ENCODE measurements at regions not wholly inside any gene's neighbourhood (a gene's known extent, or its start where the extent isn't known, plus 50 kb on each side); places are given as distances from the start of the nearest gene placed in this dataset.

DNA sequence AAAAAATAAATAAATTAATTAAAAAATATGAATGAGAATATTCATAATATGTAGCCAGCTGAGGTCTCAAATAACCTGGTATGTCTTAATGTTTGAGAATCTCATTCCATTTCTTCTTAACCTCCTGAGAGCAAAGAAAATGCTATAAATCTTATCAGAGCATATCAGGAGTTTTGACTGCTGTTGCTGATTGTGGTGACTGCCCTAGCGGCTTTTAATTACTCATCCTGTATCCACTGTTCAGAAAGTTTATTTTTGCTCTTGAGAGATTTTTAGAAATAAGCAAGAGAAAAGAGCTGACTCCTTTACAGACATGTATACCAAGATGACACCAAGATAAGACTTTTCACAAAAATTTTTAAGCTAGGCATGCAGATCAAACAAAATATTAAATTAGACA is 454.8 kb upstream of the CBLB start:
- Histone ChIP-seq H3K9me2 (no peaks in the 10 kb centered on the region), H4K20me1 (ENCODE audit: insufficient read depth) (no peaks in the 10 kb centered on the region), H2AFZ (ENCODE audit: low read depth) (no peak overlapping the region), H3K4me2 (no peak overlapping the region), H3K9ac (no peak overlapping the region), H3K79me2 (ENCODE audit: insufficient read depth) (no peaks in the 10 kb centered on the region), H3K27ac (ENCODE audit: low read depth in 2 of 2, low read length in 1 of 2) (no peak overlapping the region), H3K4me1 (ENCODE audit: control insufficient read depth in 1 of 2, insufficient read depth in 2 of 2, low read depth in 1 of 2, low read length in 1 of 2) (peaks cover 0 to 8% of the 10 kb centered on the region in 2 experiments; a peak in 3 of 4 replicates), H3K27me3 (ENCODE audit: insufficient read depth) (no peaks in the 10 kb centered on the region), H3K4me3 (ENCODE audit: low read depth in 2 of 2, low read length in 1 of 2) (no peak overlapping the region), H3K9me3 (no peaks in the 10 kb centered on the region; the same call in 1 of the 2 replicates), H3F3A (replicated peaks; ENCODE audit: insufficient read depth) (no peaks in the 10 kb centered on the region), H3K36me3 (replicated peaks in 1 of 2; ENCODE audit: control insufficient read depth in 1 of 2, insufficient read depth in 2 of 2, low read length in 1 of 2) (no peaks in the 10 kb centered on the region)
- ChIA-PET POLR2A (no interaction called here), CTCF (no interaction called here)
- 76% methylated on average over 1 of the region's 1 CpG for WGBS (ENCODE audit: low lambda C conversion rate)
- TF ChIP-seq SIN3A (IDR thresholded peaks at IDR 0.05; ENCODE audit: borderline replicate concordance, low read depth, low read length) (no peak), NFIC (IDR thresholded peaks at IDR 0.05; ENCODE audit: borderline replicate concordance) (no peak), SMC3 (IDR thresholded peaks at IDR 0.05; ENCODE audit: low read depth, low read length) (no peak)
- DNase-seq, result no peak

DNA sequence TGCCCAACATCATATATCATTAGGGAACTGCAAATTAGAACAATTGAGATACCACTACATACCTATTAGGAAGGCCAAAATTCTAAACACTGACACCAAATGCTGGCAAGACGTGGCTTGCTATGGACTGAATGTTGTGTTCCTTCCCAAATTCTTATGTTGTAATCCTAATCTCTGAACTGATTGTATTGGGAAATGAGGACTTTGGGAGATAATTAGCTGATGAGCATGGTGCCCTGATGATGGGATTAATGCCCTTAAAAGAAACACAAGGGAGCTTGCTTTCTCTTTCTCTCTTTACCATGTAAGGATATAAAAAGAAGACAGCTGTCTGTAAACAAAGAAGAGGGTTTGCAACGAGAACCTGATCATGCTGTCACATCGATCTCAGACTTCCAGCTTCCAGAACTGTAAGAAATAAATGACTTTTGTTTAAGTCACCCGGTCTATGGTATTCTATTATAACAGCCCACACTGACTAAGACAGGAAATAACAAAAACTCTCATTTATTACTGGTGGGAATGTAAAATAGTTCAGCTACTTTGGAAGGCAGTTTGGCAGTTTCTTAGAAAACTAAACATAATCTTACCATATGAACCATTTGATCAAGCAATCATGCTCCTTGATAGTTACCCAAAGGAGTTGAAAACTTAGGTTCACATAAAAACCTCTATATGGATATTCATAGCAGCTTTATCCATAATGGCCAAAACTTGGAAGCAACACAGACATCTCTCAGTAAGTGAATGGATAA is 458.3 kb upstream of the CBLB start:
- Histone ChIP-seq H3K27me3 (ENCODE audit: insufficient read depth) (no peaks in the 10 kb centered on the region), H3K79me2 (ENCODE audit: insufficient read depth) (no peaks in the 10 kb centered on the region), H3K4me2 (peak overlapping the region; percentile 24; the same call in 1 of the 2 replicates), H3K9me3 (no peaks in the 10 kb centered on the region; the same call in 1 of the 2 replicates), H3K36me3 (replicated peaks in 1 of 2; ENCODE audit: control insufficient read depth in 1 of 2, insufficient read depth in 2 of 2, low read length in 1 of 2) (no peaks in the 10 kb centered on the region), H3F3A (replicated peaks; ENCODE audit: insufficient read depth) (no peaks in the 10 kb centered on the region), H3K4me3 (ENCODE audit: low read depth in 2 of 2, low read length in 1 of 2) (no peak overlapping the region), H3K4me1 (ENCODE audit: control insufficient read depth in 1 of 2, insufficient read depth in 2 of 2, low read depth in 1 of 2, low read length in 1 of 2) (peaks cover 0 to 8% of the 10 kb centered on the region in 2 experiments; a peak in 3 of 4 replicates), H4K20me1 (ENCODE audit: insufficient read depth) (no peaks in the 10 kb centered on the region), H3K9ac (no peak overlapping the region), H3K27ac (ENCODE audit: low read depth in 2 of 2, low read length in 1 of 2) (peak overlapping the region in 1 of 2 experiments; percentile 49; a peak in 2 of 4 replicates), H2AFZ (ENCODE audit: low read depth) (peak overlapping the region; percentile 78), H3K9me2 (no peaks in the 10 kb centered on the region)
- no peak for DNase-seq
- ChIA-PET POLR2A (no interaction called here), CTCF (no interaction called here)
- 47% methylated on average over 4 of the region's 4 CpGs for WGBS (ENCODE audit: low lambda C conversion rate)
- no peak for TF ChIP-seq GABPA (IDR thresholded peaks at IDR 0.05; ENCODE audit: low read depth)
- TF ChIP-seq, protein P1, sequence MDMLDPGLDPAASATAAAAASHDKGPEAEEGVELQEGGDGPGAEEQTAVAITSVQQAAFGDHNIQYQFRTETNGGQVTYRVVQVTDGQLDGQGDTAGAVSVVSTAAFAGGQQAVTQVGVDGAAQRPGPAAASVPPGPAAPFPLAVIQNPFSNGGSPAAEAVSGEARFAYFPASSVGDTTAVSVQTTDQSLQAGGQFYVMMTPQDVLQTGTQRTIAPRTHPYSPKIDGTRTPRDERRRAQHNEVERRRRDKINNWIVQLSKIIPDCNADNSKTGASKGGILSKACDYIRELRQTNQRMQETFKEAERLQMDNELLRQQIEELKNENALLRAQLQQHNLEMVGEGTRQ (IDR thresholded peaks at IDR 0.05; ENCODE audit: borderline replicate concordance, low read depth, low read length), result no peak
- TF ChIP-seq, protein P2, sequence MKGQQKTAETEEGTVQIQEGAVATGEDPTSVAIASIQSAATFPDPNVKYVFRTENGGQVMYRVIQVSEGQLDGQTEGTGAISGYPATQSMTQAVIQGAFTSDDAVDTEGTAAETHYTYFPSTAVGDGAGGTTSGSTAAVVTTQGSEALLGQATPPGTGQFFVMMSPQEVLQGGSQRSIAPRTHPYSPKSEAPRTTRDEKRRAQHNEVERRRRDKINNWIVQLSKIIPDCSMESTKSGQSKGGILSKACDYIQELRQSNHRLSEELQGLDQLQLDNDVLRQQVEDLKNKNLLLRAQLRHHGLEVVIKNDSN (IDR thresholded peaks at IDR 0.05; ENCODE audit: borderline replicate concordance, low read depth), result no peak

DNA sequence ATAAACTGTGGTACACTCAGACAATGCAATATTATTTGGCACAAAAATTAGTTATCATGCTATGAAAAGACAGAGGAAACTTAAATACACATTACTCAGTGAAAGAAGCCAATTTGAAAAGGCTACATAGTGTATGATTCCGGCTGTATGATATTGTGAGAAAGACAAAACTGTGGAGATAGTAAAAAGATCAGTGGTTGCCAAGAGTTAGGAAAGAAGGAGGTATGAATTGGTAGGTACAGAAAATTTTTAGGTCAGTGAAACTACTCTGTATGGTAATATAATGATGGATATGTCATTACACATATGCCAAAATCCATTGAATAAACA is 458.8 kb upstream of the CBLB start:
- no peak overlapping the region for H3K4me3 ChIP-seq (ENCODE audit: low read depth in 2 of 2, low read length in 1 of 2)
- no peaks in the 10 kb centered on the region for H4K20me1 ChIP-seq (ENCODE audit: insufficient read depth)
- CTCF ChIA-PET, result no interaction called here
- no peaks in the 10 kb centered on the region for H3K36me3 ChIP-seq (replicated peaks in 1 of 2; ENCODE audit: control insufficient read depth in 1 of 2, insufficient read depth in 2 of 2, low read length in 1 of 2)
- peak overlapping the region in 1 of 2 experiments; percentile 49; a peak in 2 of 4 replicates for H3K27ac ChIP-seq (ENCODE audit: low read depth in 2 of 2, low read length in 1 of 2)
- H3K9ac ChIP-seq, result no peak overlapping the region
- H3K27me3 ChIP-seq (ENCODE audit: insufficient read depth), result no peaks in the 10 kb centered on the region
- H3K9me3 ChIP-seq, result no peaks in the 10 kb centered on the region
- H3K9me2 ChIP-seq, result no peaks in the 10 kb centered on the region
- H3K4me1 ChIP-seq (ENCODE audit: control insufficient read depth in 1 of 2, insufficient read depth in 2 of 2, low read depth in 1 of 2, low read length in 1 of 2), result peaks cover 0 to 8% of the 10 kb centered on the region in 2 experiments; a peak in 3 of 4 replicates
- peak overlapping the region; percentile 78 for H2AFZ ChIP-seq (ENCODE audit: low read depth)
- WGBS (ENCODE audit: low lambda C conversion rate), result 98% methylated on average over 1 of the region's 1 CpG
- no peaks in the 10 kb centered on the region for H3K79me2 ChIP-seq (ENCODE audit: insufficient read depth)
- POLR2A ChIA-PET, result no interaction called here
- H3K4me2 ChIP-seq, result 0 out of 2 replicates have a peak overlapping the region, but pooled peaks have one; percentile 24
- DNase-seq, result no peak
- H3F3A ChIP-seq (replicated peaks; ENCODE audit: insufficient read depth), result no peaks in the 10 kb centered on the region
- TF ChIP-seq RFX5 (IDR thresholded peaks at IDR 0.05; ENCODE audit: low read length) (no peak), SIN3A (IDR thresholded peaks at IDR 0.05; ENCODE audit: borderline replicate concordance, low read depth, low read length) (no peak), RCOR1 (IDR thresholded peaks at IDR 0.05; ENCODE audit: low read length) (no peak), FOXM1 (IDR thresholded peaks at IDR 0.05; ENCODE audit: low read depth) (no peak), MXI1 (IDR thresholded peaks at IDR 0.05; ENCODE audit: low read depth, low read length) (no peak), FOSL2 (IDR thresholded peaks at IDR 0.05; ENCODE audit: borderline replicate concordance, low read depth) (no peak)
- TF ChIP-seq, protein P3, sequence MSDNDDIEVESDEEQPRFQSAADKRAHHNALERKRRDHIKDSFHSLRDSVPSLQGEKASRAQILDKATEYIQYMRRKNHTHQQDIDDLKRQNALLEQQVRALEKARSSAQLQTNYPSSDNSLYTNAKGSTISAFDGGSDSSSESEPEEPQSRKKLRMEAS (IDR thresholded peaks at IDR 0.05; ENCODE audit: low read depth), result no peak
- TF ChIP-seq, protein P4, sequence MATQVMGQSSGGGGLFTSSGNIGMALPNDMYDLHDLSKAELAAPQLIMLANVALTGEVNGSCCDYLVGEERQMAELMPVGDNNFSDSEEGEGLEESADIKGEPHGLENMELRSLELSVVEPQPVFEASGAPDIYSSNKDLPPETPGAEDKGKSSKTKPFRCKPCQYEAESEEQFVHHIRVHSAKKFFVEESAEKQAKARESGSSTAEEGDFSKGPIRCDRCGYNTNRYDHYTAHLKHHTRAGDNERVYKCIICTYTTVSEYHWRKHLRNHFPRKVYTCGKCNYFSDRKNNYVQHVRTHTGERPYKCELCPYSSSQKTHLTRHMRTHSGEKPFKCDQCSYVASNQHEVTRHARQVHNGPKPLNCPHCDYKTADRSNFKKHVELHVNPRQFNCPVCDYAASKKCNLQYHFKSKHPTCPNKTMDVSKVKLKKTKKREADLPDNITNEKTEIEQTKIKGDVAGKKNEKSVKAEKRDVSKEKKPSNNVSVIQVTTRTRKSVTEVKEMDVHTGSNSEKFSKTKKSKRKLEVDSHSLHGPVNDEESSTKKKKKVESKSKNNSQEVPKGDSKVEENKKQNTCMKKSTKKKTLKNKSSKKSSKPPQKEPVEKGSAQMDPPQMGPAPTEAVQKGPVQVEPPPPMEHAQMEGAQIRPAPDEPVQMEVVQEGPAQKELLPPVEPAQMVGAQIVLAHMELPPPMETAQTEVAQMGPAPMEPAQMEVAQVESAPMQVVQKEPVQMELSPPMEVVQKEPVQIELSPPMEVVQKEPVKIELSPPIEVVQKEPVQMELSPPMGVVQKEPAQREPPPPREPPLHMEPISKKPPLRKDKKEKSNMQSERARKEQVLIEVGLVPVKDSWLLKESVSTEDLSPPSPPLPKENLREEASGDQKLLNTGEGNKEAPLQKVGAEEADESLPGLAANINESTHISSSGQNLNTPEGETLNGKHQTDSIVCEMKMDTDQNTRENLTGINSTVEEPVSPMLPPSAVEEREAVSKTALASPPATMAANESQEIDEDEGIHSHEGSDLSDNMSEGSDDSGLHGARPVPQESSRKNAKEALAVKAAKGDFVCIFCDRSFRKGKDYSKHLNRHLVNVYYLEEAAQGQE (IDR thresholded peaks at IDR 0.05; ENCODE audit: low read depth, low read length), result no peak

Data from SK-N-SH (cell line).